ENCODE measurements at regions not wholly inside any gene's neighbourhood (a gene's known extent, or its start where the extent isn't known, plus 50 kb on each side); places are given as distances from the start of the nearest gene placed in this dataset.

DNA sequence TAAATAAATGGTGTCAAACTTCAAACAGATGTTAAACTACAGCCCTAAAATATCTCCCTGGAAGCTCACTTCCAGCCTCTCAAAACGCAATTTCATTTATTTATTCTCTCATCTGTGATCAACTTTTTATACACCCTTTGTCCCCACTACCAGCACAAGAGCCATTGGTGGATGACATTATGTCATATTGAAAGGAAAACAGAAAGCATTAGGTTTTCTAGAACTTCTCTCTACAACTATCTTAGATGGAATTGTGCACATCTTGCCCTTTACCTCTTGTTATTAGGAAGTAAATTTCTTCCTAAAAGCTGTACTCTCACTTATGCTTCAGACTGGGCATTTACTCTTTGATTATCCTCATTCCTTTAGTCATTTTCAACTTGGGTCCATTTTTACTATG is 771.2 kb upstream of the GJE1 start:
- ATAC-seq: no peak
- H3K36me3 ChIP-seq: no peaks in the 10 kb centered on the region
- no peaks in the 10 kb centered on the region for H3K27me3 ChIP-seq
- H3K27ac ChIP-seq: no peak overlapping the region
- no peak for TF ChIP-seq POLR2A (IDR thresholded peaks at IDR 0.05)
- TF ChIP-seq EP300 (IDR thresholded peaks at IDR 0.05): no peak
- no peak for TF ChIP-seq POLR2AphosphoS5 (IDR thresholded peaks at IDR 0.05)
- TF ChIP-seq, protein P1, sequence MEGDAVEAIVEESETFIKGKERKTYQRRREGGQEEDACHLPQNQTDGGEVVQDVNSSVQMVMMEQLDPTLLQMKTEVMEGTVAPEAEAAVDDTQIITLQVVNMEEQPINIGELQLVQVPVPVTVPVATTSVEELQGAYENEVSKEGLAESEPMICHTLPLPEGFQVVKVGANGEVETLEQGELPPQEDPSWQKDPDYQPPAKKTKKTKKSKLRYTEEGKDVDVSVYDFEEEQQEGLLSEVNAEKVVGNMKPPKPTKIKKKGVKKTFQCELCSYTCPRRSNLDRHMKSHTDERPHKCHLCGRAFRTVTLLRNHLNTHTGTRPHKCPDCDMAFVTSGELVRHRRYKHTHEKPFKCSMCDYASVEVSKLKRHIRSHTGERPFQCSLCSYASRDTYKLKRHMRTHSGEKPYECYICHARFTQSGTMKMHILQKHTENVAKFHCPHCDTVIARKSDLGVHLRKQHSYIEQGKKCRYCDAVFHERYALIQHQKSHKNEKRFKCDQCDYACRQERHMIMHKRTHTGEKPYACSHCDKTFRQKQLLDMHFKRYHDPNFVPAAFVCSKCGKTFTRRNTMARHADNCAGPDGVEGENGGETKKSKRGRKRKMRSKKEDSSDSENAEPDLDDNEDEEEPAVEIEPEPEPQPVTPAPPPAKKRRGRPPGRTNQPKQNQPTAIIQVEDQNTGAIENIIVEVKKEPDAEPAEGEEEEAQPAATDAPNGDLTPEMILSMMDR (IDR thresholded peaks at IDR 0.05): no peak
- no peak overlapping the region for H3K4me3 ChIP-seq
- H3K4me1 ChIP-seq: no peaks in the 10 kb centered on the region
- H3K9me3 ChIP-seq: peaks cover 0 to 12% (median 0%) of the 10 kb centered on the region in 3 donors
- 50 to 82% methylated on average over 1 of the region's 1 CpG for WGBS, 2 donors (ENCODE audit: low coverage in 1 of 2)

DNA sequence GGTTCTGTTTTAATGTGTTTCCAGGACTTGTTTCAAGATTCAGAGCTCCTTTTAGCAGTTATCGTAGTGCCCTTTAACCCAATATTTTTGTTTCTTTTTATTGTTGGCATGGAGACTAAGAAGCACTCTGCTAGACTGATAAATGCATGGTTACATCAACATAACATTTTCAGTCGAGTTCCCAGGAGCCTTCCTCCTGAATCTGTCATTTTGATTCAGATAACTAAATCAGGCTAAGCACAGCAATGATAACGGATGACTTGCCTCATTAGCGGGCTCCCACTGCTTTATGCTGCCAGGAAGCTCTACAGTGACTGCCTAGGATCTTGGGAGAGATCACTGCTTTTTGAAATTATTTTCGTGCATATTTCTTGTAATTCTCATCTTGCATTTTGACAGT is 772.8 kb upstream of the GJE1 start:
- no peak for TF ChIP-seq POLR2A (IDR thresholded peaks at IDR 0.05)
- TF ChIP-seq, protein P1 (IDR thresholded peaks at IDR 0.05): no peak
- no peak for TF ChIP-seq EP300 (IDR thresholded peaks at IDR 0.05)
- TF ChIP-seq POLR2AphosphoS5 (IDR thresholded peaks at IDR 0.05): no peak
- Histone ChIP-seq H3K36me3 (no peaks in the 10 kb centered on the region), H3K4me3 (no peak overlapping the region), H3K27me3 (no peaks in the 10 kb centered on the region), H3K27ac (no peak overlapping the region), H3K9me3 (peaks cover 0 to 12% (median 0%) of the 10 kb centered on the region in 3 donors), H3K4me1 (no peaks in the 10 kb centered on the region)
- 28 to 51% methylated on average over 5 of the region's 5 CpGs for WGBS, 2 donors (ENCODE audit: low coverage in 1 of 2)
- no peak for ATAC-seq

DNA sequence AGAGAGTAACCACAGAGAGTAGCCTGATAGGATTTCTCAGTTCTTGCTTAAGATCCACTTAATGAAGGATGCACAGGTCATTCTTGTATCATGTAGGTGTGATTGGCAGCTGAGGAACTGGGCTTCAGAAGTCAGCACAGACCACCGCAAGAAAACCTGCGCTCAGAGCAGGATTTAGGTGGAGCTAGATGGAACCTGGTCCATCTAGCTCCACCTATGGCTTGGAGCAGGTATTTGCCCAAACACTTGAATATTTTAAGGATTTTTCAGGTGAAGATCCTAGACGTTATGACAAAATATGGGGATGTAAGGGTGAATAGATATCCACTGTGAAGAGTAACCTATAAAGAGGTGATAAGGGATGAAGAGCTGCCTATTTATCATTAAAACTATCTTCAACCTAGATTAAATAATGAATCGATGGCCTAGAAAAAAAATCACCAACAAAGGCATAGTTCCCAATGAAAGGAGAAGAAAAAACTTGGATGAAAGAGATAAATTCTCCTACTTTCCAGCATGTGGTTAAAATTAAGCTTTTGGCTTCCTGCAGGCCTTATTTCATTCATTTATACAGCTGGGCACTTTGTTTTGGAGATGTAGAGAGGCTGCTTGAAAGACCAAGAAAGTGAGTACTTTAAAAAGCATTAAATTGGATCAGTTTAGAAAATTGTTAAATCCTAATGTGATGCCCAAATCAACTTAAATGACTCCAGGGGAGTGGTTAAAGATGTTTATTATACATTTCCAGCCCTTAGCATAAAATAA is 778.4 kb upstream of the GJE1 start:
- 85 to 86% methylated on average over 4 of the region's 4 CpGs for WGBS, 2 donors (ENCODE audit: low coverage in 1 of 2)
- H3K4me1 ChIP-seq: no peaks in the 10 kb centered on the region

DNA sequence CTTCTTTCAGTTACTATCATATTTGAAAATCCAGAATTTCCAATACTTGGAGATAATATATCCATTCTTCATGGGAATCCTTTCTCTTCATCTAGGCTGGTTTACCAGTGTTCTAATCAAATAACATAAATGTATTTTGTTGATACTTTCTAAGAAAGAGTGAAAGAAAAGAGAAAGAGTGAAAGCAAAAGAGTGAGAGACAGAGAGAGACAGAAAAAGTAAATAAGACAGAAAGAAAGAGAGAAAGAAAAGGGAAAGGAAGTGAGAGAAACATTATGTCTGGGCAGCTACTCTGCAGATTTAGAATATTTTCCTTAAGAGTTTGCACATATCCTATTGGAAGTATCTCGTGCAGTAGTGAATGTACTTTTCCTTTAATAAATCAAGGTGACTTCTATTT is 781.0 kb upstream of the GJE1 start:
- no peak for ATAC-seq
- 84 to 100% methylated on average over 1 of the region's 1 CpG for WGBS, 2 donors (ENCODE audit: low coverage in 1 of 2)
- H3K27ac ChIP-seq: no peak overlapping the region
- TF ChIP-seq POLR2A (IDR thresholded peaks at IDR 0.05): no peak
- TF ChIP-seq, protein P1 (IDR thresholded peaks at IDR 0.05): no peak
- TF ChIP-seq POLR2AphosphoS5 (IDR thresholded peaks at IDR 0.05): no peak
- TF ChIP-seq EP300 (IDR thresholded peaks at IDR 0.05): no peak
- H3K4me1 ChIP-seq: no peaks in the 10 kb centered on the region
- H3K4me3 ChIP-seq: no peak overlapping the region
- H3K36me3 ChIP-seq: no peaks in the 10 kb centered on the region
- no peaks in the 10 kb centered on the region for H3K27me3 ChIP-seq
- H3K9me3 ChIP-seq: peaks cover 0 to under 1% (median 0%) of the 10 kb centered on the region in 3 donors

More for the DNA sequence above, 778.4 kb upstream of the GJE1 start:
- Histone ChIP-seq H3K4me3 (no peak overlapping the region), H3K9me3 (peaks cover 0 to 12% (median 0%) of the 10 kb centered on the region in 3 donors), H3K27ac (no peak overlapping the region), H3K27me3 (no peaks in the 10 kb centered on the region), H3K36me3 (no peaks in the 10 kb centered on the region)
- TF ChIP-seq EP300 (IDR thresholded peaks at IDR 0.05) (no peak), POLR2AphosphoS5 (IDR thresholded peaks at IDR 0.05) (no peak), POLR2A (IDR thresholded peaks at IDR 0.05) (no peak)
- TF ChIP-seq, protein P1 (IDR thresholded peaks at IDR 0.05): no peak
- ATAC-seq: no peak

DNA sequence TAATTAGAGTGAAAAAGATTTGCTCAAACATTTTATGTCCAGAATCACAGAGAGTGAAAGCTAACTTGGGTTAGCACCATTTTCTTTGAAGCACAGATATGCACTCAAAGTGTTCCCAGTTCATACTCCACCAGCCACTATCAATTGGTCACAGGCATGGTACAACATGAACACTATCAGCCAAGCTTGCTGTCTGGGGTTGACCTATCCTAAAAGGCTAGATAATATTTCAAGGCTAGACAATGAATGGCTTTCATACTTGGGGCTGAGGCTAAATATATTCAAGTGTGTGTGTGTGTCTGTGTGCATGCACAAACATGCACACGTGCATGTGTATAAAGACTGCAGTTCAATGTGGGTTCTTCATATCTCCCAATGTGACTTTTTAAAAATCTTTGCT is 783.0 kb upstream of the GJE1 start:
- H3K4me3 ChIP-seq: no peak overlapping the region
- H3K36me3 ChIP-seq: no peaks in the 10 kb centered on the region
- H3K27ac ChIP-seq: no peak overlapping the region
- 79 to 100% methylated on average over 1 of the region's 1 CpG for WGBS, 2 donors (ENCODE audit: low coverage in 1 of 2)
- H3K4me1 ChIP-seq: no peaks in the 10 kb centered on the region
- no peaks in the 10 kb centered on the region for H3K27me3 ChIP-seq
- ATAC-seq: no peak
- TF ChIP-seq, protein P1 (IDR thresholded peaks at IDR 0.05): no peak
- no peak for TF ChIP-seq POLR2A (IDR thresholded peaks at IDR 0.05)
- no peaks in the 10 kb centered on the region for H3K9me3 ChIP-seq
